Activated naive CD4-positive, alpha-beta T cell treated with Interleukin-2 at 50 U/mL for 16 hours (primary cell): ENCODE measurements at regions not wholly inside any gene's neighbourhood (a gene's known extent, or its start where the extent isn't known, plus 50 kb on each side); places are given as distances from the start of the nearest gene placed in this dataset.
"Not testable (repeated sequence)": the region's sequence is repeated elsewhere in the genome, so short reads cannot be mapped to it uniquely, and the experiment has no call there.

Source experiments
- DNase-seq: peaks from one replicate; pipeline ENCODE4 v3.0.0-alpha.2; 2020

GRCh38 chr18:8995096-8995495, 107.4 kb upstream of the NDUFV2 start:
- DNase-seq, result no peak

GRCh38 chr18:8996771-8997432, 105.6 kb upstream of the NDUFV2 start:
- DNase-seq, result no peak

- no peak for DNase-seq
These were observed 104.9 kb upstream of the NDUFV2 start for GRCh38 chr18:8997634-8998033.

- DNase-seq, result no peak
These were observed 103.8 kb upstream of the NDUFV2 start for GRCh38 chr18:8998481-8999217.

GRCh38 chr18:8999872-9000271, 102.6 kb upstream of the NDUFV2 start:
- DNase-seq, result no peak

- DNase-seq, result no peak
These were observed 101.8 kb upstream of the NDUFV2 start for GRCh38 chr18:9000733-9001132.

GRCh38 chr18:9001209-9001608, 101.3 kb upstream of the NDUFV2 start:
- DNase-seq, result no peak

- DNase-seq, result no peak
These were observed 98.9 kb upstream of the NDUFV2 start for GRCh38 chr18:9003406-9004100.

- DNase-seq, result not testable (repeated sequence)
These were observed 98.2 kb upstream of the NDUFV2 start for GRCh38 chr18:9004308-9004707.

- DNase-seq, result not testable (repeated sequence)
These were observed 94.8 kb upstream of the NDUFV2 start for GRCh38 chr18:9007700-9008099.

GRCh38 chr18:9008200-9008708, 94.2 kb upstream of the NDUFV2 start:
- DNase-seq, result no peak

GRCh38 chr18:9008709-9009635, 93.5 kb upstream of the NDUFV2 start:
- no peak for DNase-seq

GRCh38 chr18:9009703-9010488, 92.6 kb upstream of the NDUFV2 start:
- no peak for DNase-seq

GRCh38 chr18:9011431-9011830, 91.1 kb upstream of the NDUFV2 start:
- DNase-seq, result no peak

GRCh38 chr18:9013926-9014373, 88.5 kb upstream of the NDUFV2 start:
- no peak for DNase-seq

GRCh38 chr18:9015689-9016088, 86.8 kb upstream of the NDUFV2 start:
- no peak for DNase-seq

GRCh38 chr18:9016633-9017166, 85.8 kb upstream of the NDUFV2 start:
- DNase-seq, result no peak

GRCh38 chr18:9017167-9017904, 85.2 kb upstream of the NDUFV2 start:
- peak; percentile 79 for DNase-seq

- DNase-seq, result no peak
These were observed 84.6 kb upstream of the NDUFV2 start for GRCh38 chr18:9017905-9018227.

GRCh38 chr18:9019135-9019534, 83.4 kb upstream of the NDUFV2 start:
- no peak for DNase-seq

- DNase-seq, result no peak
These were observed 82.3 kb upstream of the NDUFV2 start for GRCh38 chr18:9020221-9020620.
